ENCODE measurements at regions not wholly inside any gene's neighbourhood (a gene's known extent, or its start where the extent isn't known, plus 50 kb on each side); places are given as distances from the start of the nearest gene placed in this dataset.

DNA sequence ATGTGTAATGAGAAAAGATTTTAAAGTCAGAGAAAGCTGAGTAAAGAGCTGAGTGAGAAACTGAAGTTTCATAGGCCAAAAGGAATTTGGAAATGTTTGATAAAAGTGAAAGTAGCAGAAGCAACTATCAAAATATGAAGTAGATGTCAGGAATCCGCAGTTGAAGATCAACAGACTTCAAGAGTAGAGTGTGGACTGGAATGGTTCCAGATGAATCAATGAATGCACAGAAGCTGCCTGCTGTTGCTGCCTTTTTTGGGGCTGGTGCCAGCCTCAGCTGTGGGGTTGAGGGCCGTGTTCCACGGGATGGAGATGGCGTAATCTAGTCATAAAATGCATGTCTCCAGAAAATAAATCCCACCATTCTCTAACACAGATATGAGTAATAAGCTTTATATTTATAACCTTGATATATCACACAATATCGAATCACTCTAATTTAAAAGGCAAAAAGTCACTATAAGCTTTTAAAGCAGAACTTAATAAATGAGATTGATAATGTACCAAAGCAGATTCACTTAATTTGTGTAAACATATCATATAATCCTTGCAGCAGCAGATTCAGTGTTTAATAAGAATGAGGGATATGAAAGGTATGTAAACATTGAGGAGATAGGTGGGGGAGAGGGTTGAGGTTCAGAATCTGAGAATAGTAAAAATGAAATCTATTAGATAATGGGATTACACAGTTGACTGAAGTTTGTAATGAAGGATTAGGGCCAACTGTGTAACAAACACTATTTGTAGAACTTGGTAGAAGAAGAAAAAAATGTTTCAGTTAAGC, 652.3 kb upstream of the FTMT start:
- WGBS (ENCODE audit: low lambda C conversion rate), result under 1% methylated on average over 5 of the region's 5 CpGs
- Histone ChIP-seq H4K20me1 (ENCODE audit: insufficient read depth, low read length) (no peaks in the 10 kb centered on the region), H3K4me3 (replicated peaks in 1 of 3; ENCODE audit: insufficient read depth in 1 of 3, low read depth in 2 of 3, low read length in 3 of 3) (no peak overlapping the region), H3K36me3 (replicated peaks in 1 of 2; ENCODE audit: control insufficient read depth in 1 of 2, insufficient read depth in 2 of 2, low read length in 2 of 2) (no peaks in the 10 kb centered on the region), H3K9ac (ENCODE audit: insufficient read depth, low read depth, low read length) (no peak overlapping the region), H3K79me2 (ENCODE audit: insufficient read depth, low read length) (no peaks in the 10 kb centered on the region), H3K27me3 (ENCODE audit: control insufficient read depth in 1 of 2, insufficient read depth in 2 of 2, low read length in 2 of 2) (no peaks in the 10 kb centered on the region), H3K4me1 (ENCODE audit: insufficient read depth, low read length) (no peaks in the 10 kb centered on the region), H3K27ac (ENCODE audit: extremely low read length, insufficient read depth, low read length) (no peak overlapping the region), H2AFZ (ENCODE audit: low read length) (no peak overlapping the region), H3K4me2 (ENCODE audit: low read depth, low read length) (no peak overlapping the region), H3K9me3 (ENCODE audit: low read length) (no peaks in the 10 kb centered on the region)
- no peak for DNase-seq (ENCODE audit: low spot score)
- POLR2A ChIA-PET, result no interaction called here
- in situ Hi-C loops (cut with HindIII; ENCODE audit: extremely low pct_ligation_motif_present, low pct_unique_long_range_greater_than_20kb), result no loop called here
- CTCF ChIA-PET (ENCODE audit: low intra/inter-chr PET ratio, low total read pairs), result no interaction called here
- BruUV-seq (replicated peaks), result no TSS peak
- intact Hi-C loops (cut with micrococcal nuclease; ENCODE audit: unreplicated experiment), result no loop called here
- ATAC-seq, result no peak
- FAIRE-seq, result no peak
- TF ChIP-seq, protein P1, sequence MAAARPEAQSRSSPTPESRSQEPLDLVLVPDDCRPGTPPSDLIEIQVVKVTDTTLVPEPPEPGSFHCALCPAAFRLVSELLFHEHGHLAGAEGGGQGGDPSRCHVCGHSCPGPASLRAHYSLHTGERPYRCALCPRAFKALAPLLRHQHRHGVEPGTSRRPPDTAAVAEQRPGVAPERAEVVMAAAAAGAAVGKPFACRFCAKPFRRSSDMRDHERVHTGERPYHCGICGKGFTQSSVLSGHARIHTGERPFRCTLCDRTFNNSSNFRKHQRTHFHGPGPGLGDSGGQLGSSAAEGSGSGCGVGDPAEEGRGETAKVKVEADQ (CRISPR knock-in tag; IDR thresholded peaks at IDR 0.05; ENCODE audit: borderline replicate concordance), result no peak
- TF ChIP-seq, protein P2, sequence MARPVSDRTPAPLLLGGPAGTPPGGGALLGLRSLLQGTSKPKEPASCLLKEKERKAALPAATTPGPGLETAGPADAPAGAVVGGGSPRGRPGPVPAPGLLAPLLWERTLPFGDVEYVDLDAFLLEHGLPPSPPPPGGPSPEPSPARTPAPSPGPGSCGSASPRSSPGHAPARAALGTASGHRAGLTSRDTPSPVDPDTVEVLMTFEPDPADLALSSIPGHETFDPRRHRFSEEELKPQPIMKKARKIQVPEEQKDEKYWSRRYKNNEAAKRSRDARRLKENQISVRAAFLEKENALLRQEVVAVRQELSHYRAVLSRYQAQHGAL (CRISPR knock-in tag; IDR thresholded peaks at IDR 0.05; ENCODE audit: not compliant biosample characterization), result no peak
- TF ChIP-seq ZNF136 (CRISPR knock-in tag; IDR thresholded peaks at IDR 0.05; ENCODE audit: low read depth) (no peak), ZSCAN20 (CRISPR knock-in tag; IDR thresholded peaks at IDR 0.05; ENCODE audit: borderline replicate concordance) (no peak), PLRG1 (conservative IDR thresholded peaks at IDR 0.05) (no peak), ZNF589 (CRISPR knock-in tag; conservative IDR thresholded peaks at IDR 0.05) (no peak), ZBTB38 (CRISPR knock-in tag; IDR thresholded peaks at IDR 0.05) (no peak), U2AF2 (IDR thresholded peaks at IDR 0.05; ENCODE audit: low read depth, low read length) (no peak), ATAD3A (CRISPR knock-in tag; IDR thresholded peaks at IDR 0.05) (no peak)
- TF ChIP-seq, protein P3, sequence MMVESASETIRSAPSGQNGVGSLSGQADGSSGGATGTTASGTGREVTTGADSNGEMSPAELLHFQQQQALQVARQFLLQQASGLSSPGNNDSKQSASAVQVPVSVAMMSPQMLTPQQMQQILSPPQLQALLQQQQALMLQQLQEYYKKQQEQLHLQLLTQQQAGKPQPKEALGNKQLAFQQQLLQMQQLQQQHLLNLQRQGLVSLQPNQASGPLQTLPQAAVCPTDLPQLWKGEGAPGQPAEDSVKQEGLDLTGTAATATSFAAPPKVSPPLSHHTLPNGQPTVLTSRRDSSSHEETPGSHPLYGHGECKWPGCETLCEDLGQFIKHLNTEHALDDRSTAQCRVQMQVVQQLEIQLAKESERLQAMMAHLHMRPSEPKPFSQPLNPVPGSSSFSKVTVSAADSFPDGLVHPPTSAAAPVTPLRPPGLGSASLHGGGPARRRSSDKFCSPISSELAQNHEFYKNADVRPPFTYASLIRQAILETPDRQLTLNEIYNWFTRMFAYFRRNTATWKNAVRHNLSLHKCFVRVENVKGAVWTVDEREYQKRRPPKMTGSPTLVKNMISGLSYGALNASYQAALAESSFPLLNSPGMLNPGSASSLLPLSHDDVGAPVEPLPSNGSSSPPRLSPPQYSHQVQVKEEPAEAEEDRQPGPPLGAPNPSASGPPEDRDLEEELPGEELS (CRISPR knock-in tag; IDR thresholded peaks at IDR 0.05), result no peak
- TF ChIP-seq, protein P4, sequence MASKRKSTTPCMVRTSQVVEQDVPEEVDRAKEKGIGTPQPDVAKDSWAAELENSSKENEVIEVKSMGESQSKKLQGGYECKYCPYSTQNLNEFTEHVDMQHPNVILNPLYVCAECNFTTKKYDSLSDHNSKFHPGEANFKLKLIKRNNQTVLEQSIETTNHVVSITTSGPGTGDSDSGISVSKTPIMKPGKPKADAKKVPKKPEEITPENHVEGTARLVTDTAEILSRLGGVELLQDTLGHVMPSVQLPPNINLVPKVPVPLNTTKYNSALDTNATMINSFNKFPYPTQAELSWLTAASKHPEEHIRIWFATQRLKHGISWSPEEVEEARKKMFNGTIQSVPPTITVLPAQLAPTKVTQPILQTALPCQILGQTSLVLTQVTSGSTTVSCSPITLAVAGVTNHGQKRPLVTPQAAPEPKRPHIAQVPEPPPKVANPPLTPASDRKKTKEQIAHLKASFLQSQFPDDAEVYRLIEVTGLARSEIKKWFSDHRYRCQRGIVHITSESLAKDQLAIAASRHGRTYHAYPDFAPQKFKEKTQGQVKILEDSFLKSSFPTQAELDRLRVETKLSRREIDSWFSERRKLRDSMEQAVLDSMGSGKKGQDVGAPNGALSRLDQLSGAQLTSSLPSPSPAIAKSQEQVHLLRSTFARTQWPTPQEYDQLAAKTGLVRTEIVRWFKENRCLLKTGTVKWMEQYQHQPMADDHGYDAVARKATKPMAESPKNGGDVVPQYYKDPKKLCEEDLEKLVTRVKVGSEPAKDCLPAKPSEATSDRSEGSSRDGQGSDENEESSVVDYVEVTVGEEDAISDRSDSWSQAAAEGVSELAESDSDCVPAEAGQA (IDR thresholded peaks at IDR 0.05; ENCODE audit: low read depth), result no peak
- TF ChIP-seq, protein P4 (CRISPR knock-in tag; IDR thresholded peaks at IDR 0.05; ENCODE audit: borderline replicate concordance), result no peak
- TF ChIP-seq, protein P5, sequence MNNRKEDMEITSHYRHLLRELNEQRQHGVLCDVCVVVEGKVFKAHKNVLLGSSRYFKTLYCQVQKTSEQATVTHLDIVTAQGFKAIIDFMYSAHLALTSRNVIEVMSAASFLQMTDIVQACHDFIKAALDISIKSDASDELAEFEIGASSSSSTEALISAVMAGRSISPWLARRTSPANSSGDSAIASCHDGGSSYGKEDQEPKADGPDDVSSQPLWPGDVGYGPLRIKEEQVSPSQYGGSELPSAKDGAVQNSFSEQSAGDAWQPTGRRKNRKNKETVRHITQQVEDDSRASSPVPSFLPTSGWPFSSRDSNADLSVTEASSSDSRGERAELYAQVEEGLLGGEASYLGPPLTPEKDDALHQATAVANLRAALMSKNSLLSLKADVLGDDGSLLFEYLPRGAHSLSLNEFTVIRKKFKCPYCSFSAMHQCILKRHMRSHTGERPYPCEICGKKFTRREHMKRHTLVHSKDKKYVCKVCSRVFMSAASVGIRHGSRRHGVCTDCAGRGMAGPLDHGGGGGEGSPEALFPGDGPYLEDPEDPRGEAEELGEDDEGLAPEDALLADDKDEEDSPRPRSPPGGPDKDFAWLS (CRISPR knock-in tag; IDR thresholded peaks at IDR 0.05; ENCODE audit: borderline replicate concordance), result no peak
